ENCODE measurements at regions not wholly inside any gene's neighbourhood (a gene's known extent, or its start where the extent isn't known, plus 50 kb on each side); places are given as distances from the start of the nearest gene placed in this dataset.
"Not testable (repeated sequence)": the region's sequence is repeated elsewhere in the genome, so short reads cannot be mapped to it uniquely, and the experiment has no call there.

DNA sequence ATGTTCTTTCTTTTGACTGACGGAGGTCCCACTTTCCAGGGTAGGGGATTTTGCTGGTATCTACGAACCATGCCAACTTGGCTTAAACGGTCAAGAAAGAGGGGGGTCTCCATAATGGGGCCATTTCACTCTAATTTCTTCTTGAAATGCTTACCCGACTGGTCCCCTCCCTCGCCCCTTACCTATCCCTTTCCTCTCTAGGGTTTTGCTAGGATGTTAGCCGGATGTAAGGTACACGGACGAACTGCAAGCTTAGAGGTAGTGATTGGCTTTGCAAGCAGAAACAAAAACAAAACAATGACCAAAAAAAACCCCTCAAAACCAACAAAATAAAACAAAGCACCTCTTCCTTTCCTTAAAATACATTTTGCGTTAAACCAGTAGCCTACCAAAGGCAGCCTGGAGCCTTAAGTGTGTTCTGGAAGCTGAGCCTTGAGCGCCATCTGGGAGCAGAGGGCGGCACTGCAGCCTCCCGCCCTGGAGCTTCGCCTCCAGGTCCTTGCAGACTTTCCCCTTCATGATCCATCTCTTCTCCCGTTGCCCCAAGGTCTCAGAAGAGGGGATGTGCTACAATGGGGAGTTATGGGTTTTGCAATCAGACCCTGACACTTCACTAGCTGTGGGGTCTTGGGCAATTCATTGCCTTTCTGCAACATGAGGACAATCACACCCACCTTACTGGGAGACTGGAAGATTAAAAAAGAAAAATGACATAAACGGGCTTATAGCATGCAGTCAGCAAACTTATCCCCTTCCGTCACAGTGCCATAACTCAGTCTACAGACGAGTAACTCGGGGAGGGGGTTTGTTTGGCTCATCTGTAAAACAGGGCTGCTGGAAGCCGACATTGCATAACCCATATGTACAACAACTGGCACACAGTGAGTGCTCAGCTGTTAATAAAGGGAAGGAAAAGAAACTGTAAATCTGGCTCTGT, 125.9 kb upstream of the RRN3 start:
- TF ChIP-seq RAD21 (conservative IDR thresholded peaks at IDR 0.05), result peak; percentile 61
- TF ChIP-seq, protein P1, sequence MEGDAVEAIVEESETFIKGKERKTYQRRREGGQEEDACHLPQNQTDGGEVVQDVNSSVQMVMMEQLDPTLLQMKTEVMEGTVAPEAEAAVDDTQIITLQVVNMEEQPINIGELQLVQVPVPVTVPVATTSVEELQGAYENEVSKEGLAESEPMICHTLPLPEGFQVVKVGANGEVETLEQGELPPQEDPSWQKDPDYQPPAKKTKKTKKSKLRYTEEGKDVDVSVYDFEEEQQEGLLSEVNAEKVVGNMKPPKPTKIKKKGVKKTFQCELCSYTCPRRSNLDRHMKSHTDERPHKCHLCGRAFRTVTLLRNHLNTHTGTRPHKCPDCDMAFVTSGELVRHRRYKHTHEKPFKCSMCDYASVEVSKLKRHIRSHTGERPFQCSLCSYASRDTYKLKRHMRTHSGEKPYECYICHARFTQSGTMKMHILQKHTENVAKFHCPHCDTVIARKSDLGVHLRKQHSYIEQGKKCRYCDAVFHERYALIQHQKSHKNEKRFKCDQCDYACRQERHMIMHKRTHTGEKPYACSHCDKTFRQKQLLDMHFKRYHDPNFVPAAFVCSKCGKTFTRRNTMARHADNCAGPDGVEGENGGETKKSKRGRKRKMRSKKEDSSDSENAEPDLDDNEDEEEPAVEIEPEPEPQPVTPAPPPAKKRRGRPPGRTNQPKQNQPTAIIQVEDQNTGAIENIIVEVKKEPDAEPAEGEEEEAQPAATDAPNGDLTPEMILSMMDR (IDR thresholded peaks at IDR 0.05; ENCODE audit: poor library complexity, severe bottlenecking), result peak; percentile 61
- peak; percentile 64 for TF ChIP-seq SMC3 (conservative IDR thresholded peaks at IDR 0.05; ENCODE audit: poor library complexity)
- H2AFZ ChIP-seq (ENCODE audit: low read depth, low read length); H3F3A ChIP-seq (ENCODE audit: insufficient read depth, low read length, poor library complexity, severe bottlenecking); H3K27ac ChIP-seq (ENCODE audit: low read length); H3K36me3 ChIP-seq (ENCODE audit: insufficient read depth, low read length); H3K4me2 ChIP-seq (ENCODE audit: low read length); H4K20me1 ChIP-seq (ENCODE audit: insufficient read depth); H3K9me3 ChIP-seq (ENCODE audit: low read length); H3K4me3 ChIP-seq (ENCODE audit: low read length); H3K9ac ChIP-seq (ENCODE audit: low read length); H3K9me2 ChIP-seq (ENCODE audit: insufficient read depth, low read length); H3K79me2 ChIP-seq (replicated peaks; ENCODE audit: insufficient read depth, low read length); H3K27me3 ChIP-seq (ENCODE audit: insufficient read depth, low read depth, low read length): not testable (repeated sequence)

DNA sequence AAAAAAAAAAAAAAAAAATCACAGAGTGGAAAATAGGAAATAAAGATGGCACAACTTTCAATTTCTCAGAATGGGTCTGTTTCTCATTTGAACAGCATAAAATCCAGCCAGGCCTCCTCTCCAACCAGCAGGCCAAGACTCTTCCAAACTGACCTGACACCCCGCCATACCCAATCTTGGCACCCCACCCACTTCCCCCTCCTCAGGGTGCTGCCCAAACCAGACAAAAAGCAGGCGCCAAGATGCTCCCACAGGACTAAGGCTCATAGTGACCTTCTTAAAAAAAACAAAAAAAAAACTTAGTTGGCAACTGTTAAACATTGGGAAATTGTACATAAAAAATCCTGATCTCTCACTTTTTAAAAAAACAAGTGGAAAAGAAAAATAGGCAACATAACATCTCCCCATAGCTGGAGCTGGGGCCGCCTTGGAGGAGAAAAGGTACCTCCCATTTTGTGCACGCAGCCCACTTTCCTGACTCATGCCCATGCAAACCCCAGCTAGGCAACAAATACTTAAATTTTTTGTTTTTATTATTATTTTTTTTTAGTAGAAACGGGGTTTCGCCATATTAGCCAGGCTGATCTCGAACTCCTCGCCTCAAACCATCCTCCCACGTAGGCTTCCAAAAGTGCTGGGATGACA, 124.9 kb upstream of the RRN3 start:
- not testable (repeated sequence) for H3K4me3 ChIP-seq (ENCODE audit: low read length); H2AFZ ChIP-seq (ENCODE audit: low read depth, low read length); H3K27ac ChIP-seq (ENCODE audit: low read length); H3K9ac ChIP-seq (ENCODE audit: low read length); H3F3A ChIP-seq (ENCODE audit: insufficient read depth, low read length, poor library complexity, severe bottlenecking); H3K9me3 ChIP-seq (ENCODE audit: low read length); H3K79me2 ChIP-seq (replicated peaks; ENCODE audit: insufficient read depth, low read length); H3K36me3 ChIP-seq (ENCODE audit: insufficient read depth, low read length); H3K27me3 ChIP-seq (ENCODE audit: insufficient read depth, low read depth, low read length); H4K20me1 ChIP-seq (ENCODE audit: insufficient read depth); H3K4me2 ChIP-seq (ENCODE audit: low read length); H3K9me2 ChIP-seq (ENCODE audit: insufficient read depth, low read length)

DNA sequence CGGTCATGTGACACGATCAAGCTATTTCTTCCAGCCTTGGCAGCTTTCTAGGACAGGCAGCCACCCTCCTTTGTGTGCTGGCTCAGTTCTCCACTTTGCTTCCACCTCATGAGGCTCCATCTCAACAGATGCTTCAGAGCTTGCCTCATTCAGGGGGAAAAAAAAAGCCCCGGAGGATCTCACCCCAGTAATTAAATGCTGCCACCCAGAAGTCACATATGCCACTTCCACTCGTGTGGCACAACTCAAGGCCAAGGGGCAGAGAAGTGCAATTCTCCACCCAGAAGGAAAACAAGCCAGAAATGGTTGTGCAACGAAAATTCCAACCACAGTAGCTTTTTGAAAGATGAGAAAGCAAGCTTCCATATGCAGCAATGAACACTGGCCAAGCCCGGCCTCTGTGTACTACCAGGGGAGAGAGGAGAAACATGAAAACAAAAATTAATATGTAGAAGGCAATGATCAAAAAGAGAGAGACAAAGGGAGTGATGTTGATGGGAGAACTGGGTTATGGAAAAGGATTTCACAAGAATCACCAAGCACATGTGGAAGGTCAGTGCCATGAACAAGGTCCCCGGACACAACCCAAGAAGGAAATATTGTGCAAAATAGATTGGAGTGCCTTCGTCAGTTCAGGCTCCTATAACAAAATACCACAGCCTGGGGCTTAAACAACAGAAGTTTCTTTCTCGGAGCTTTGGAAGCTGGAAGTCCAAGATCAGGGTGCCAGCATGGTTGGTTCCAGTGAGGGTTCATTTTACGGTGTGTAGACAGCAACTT, 113.3 kb upstream of the RRN3 start:
- H3K9ac ChIP-seq (ENCODE audit: low read length); H3K9me3 ChIP-seq (ENCODE audit: low read length); H3K9me2 ChIP-seq (ENCODE audit: insufficient read depth, low read length): not testable (repeated sequence)

DNA sequence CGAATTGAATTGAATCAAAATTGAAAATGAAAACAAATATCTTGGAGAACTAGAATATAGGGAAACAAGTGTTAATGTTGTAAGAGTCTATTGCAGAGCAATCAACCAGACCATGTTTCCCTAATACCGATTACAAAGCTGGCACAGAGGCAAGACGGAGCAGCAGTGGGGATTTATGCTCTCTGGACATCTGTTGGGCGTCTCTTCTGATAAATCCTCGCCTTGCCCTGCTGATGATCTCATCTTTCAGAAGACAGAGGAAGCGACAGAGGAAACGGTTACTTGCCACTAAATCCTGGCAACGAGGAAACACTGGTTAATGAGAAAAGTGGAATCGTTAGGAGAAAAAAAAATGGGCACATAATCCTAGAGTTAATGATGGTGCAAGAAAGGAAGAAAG, 112.4 kb upstream of the RRN3 start:
- not testable (repeated sequence) for H4K20me1 ChIP-seq (ENCODE audit: insufficient read depth); H3K4me3 ChIP-seq (ENCODE audit: low read length); H3K9me2 ChIP-seq (ENCODE audit: insufficient read depth, low read length); H3K27me3 ChIP-seq (ENCODE audit: insufficient read depth, low read depth, low read length); H3K79me2 ChIP-seq (replicated peaks; ENCODE audit: insufficient read depth, low read length); H3K4me2 ChIP-seq (ENCODE audit: low read length); H3K9ac ChIP-seq (ENCODE audit: low read length); H3K27ac ChIP-seq (ENCODE audit: low read length); H2AFZ ChIP-seq (ENCODE audit: low read depth, low read length); H3K36me3 ChIP-seq (ENCODE audit: insufficient read depth, low read length); H3F3A ChIP-seq (ENCODE audit: insufficient read depth, low read length, poor library complexity, severe bottlenecking); H3K9me3 ChIP-seq (ENCODE audit: low read length)

More for the DNA sequence above, 113.3 kb upstream of the RRN3 start:
- H3K4me2 ChIP-seq (ENCODE audit: low read length); H2AFZ ChIP-seq (ENCODE audit: low read depth, low read length); H3K36me3 ChIP-seq (ENCODE audit: insufficient read depth, low read length); H4K20me1 ChIP-seq (ENCODE audit: insufficient read depth); H3K79me2 ChIP-seq (replicated peaks; ENCODE audit: insufficient read depth, low read length); H3K4me3 ChIP-seq (ENCODE audit: low read length); H3K27me3 ChIP-seq (ENCODE audit: insufficient read depth, low read depth, low read length); H3F3A ChIP-seq (ENCODE audit: insufficient read depth, low read length, poor library complexity, severe bottlenecking); H3K27ac ChIP-seq (ENCODE audit: low read length): not testable (repeated sequence)

DNA sequence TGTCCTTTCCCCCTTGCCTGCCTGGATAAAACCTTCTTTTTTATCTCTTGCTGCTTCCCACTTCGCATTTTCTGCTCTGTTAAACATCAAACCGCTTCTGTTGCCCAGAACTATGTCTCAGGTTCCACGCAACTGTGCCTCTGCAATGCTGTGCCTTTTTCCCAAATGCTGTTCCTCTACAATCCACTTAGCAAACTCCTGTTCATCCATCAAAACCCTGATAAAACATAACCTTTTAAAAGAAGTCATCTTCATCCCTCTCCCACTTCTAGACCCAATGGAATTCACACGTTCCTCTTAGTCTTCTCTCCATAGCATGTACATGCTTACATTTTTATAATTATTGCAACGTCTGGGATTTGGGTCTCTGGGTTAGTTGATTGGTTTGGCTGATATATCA, 111.9 kb upstream of the RRN3 start:
- H3K27me3 ChIP-seq (ENCODE audit: insufficient read depth, low read depth, low read length); H3K36me3 ChIP-seq (ENCODE audit: insufficient read depth, low read length); H3K4me3 ChIP-seq (ENCODE audit: low read length); H3K4me2 ChIP-seq (ENCODE audit: low read length); H3K9me2 ChIP-seq (ENCODE audit: insufficient read depth, low read length); H3K9ac ChIP-seq (ENCODE audit: low read length); H3K79me2 ChIP-seq (replicated peaks; ENCODE audit: insufficient read depth, low read length); H3F3A ChIP-seq (ENCODE audit: insufficient read depth, low read length, poor library complexity, severe bottlenecking); H2AFZ ChIP-seq (ENCODE audit: low read depth, low read length); H3K27ac ChIP-seq (ENCODE audit: low read length); H4K20me1 ChIP-seq (ENCODE audit: insufficient read depth); H3K9me3 ChIP-seq (ENCODE audit: low read length): not testable (repeated sequence)

DNA sequence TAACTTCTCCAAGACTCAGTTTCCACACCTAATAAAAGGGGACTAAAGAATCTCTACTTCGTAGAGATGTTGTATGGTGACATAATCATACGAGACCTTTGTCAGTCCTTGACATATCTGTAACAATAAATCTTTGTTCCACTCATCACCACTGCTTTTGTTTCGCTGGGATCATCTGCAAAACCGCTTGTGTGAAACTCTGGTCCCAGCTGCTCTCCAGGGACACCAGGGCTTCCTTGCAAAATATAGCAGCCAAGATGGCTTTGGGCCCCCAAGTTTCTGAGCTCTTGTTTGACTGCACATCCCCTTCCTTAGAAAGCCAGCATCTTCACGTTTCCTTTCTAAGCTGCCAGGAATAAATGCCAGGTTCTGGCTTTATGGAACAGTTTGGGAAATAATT, 110.5 kb upstream of the RRN3 start:
- not testable (repeated sequence) for H2AFZ ChIP-seq (ENCODE audit: low read depth, low read length); H3K4me3 ChIP-seq (ENCODE audit: low read length); H3K27me3 ChIP-seq (ENCODE audit: insufficient read depth, low read depth, low read length); H3K9ac ChIP-seq (ENCODE audit: low read length); H3F3A ChIP-seq (ENCODE audit: insufficient read depth, low read length, poor library complexity, severe bottlenecking); H3K9me2 ChIP-seq (ENCODE audit: insufficient read depth, low read length); H3K79me2 ChIP-seq (replicated peaks; ENCODE audit: insufficient read depth, low read length); H3K9me3 ChIP-seq (ENCODE audit: low read length); H3K27ac ChIP-seq (ENCODE audit: low read length); H4K20me1 ChIP-seq (ENCODE audit: insufficient read depth); H3K4me2 ChIP-seq (ENCODE audit: low read length); H3K36me3 ChIP-seq (ENCODE audit: insufficient read depth, low read length)

Measured in neural cell (in vitro differentiated cells).